Adrenal gland (tissue), 5 donors: ENCODE measurements at regions not wholly inside any gene's neighbourhood (a gene's known extent, or its start where the extent isn't known, plus 50 kb on each side); places are given as distances from the start of the nearest gene placed in this dataset.
"Not testable (repeated sequence)": the region's sequence is repeated elsewhere in the genome, so short reads cannot be mapped to it uniquely, and the experiment has no call there.

Experiments used
- CTCF ChIP-seq, 6 experiments: fragments of 450-650 bp in 4 of 6; fragments of 200-600 bp in 2 of 6; sonication (generic) in 1 of 6; IDR thresholded peaks; 1 replicate in 5 of 6; 2 replicates in 1 of 6; pipeline versions ENCODE4 v1.5.1 to v1.8.0; 2016 to 2021; ENCODE audit warnings: antibody characterized with exemption in 6 of 6, mild to moderate bottlenecking in 2 of 6, moderate library complexity in 1 of 6
- POLR2A ChIP-seq, 2 donors: fragments of 450-650 bp; IDR thresholded peaks; one replicate each; pipeline ENCODE4 v1.6.1; 2017; ENCODE audit warnings: antibody characterized with exemption in 2 of 2, mild to moderate bottlenecking in 2 of 2, moderate library complexity in 1 of 2
- donor health status: DM: no; HTN: no; CAD: no.

- TF ChIP-seq CTCF, POLR2A (IDR thresholded peaks at IDR 0.05): not testable (repeated sequence)
These were observed 276.0 kb upstream of the USP25 start for GRCh38 chr21:15453785-15454184.
